ENCODE measurements at regions not wholly inside any gene's neighbourhood (a gene's known extent, or its start where the extent isn't known, plus 50 kb on each side); places are given as distances from the start of the nearest gene placed in this dataset.

GRCh38 chr1:39110325-39110851, 84.2 kb downstream of the NDUFS5 start:
- Histone ChIP-seq H3K27ac (peak overlapping the region; percentile 80), H3K36me3 (no peaks in the 10 kb centered on the region), H3K9me3 (no peaks in the 10 kb centered on the region), H3K27me3 (no peaks in the 10 kb centered on the region), H3K4me1 (peaks cover 78% of the 10 kb centered on the region), H3K4me3 (no peak overlapping the region)
- DNase-seq (ENCODE audit: low spot score in 2 of 2) = no peak
- TF ChIP-seq POLR2A (IDR thresholded peaks at IDR 0.05) (no peak), CTCF (IDR thresholded peaks at IDR 0.05) (no peak), POLR2AphosphoS5 (IDR thresholded peaks at IDR 0.05) (peak in 2 of 3 donors; percentile 77 to 80), EP300 (IDR thresholded peaks at IDR 0.05) (no peak)
- WGBS = 19% methylated on average over 3 of the region's 3 CpGs

- H3K36me3 ChIP-seq = no peaks in the 10 kb centered on the region
- H3K9me3 ChIP-seq = no peaks in the 10 kb centered on the region
- no peaks in the 10 kb centered on the region for H3K27me3 ChIP-seq
- no peak for DNase-seq (ENCODE audit: low spot score in 2 of 2)
- H3K4me3 ChIP-seq = no peak overlapping the region
- TF ChIP-seq POLR2AphosphoS5 (IDR thresholded peaks at IDR 0.05) (no peak), CTCF (IDR thresholded peaks at IDR 0.05) (no peak), EP300 (IDR thresholded peaks at IDR 0.05) (no peak), POLR2A (IDR thresholded peaks at IDR 0.05) (no peak)
- 38% methylated on average over 1 of the region's 1 CpG for WGBS
- peak overlapping the region; percentile 80 for H3K27ac ChIP-seq
- peaks cover 82% of the 10 kb centered on the region for H3K4me1 ChIP-seq
Observed at GRCh38 chr1:39110882-39111281, 84.7 kb downstream of the NDUFS5 start.

- Histone ChIP-seq H3K27me3 (no peaks in the 10 kb centered on the region), H3K4me3 (no peak overlapping the region), H3K27ac (no peak overlapping the region), H3K4me1 (peaks cover 83% of the 10 kb centered on the region), H3K36me3 (no peaks in the 10 kb centered on the region), H3K9me3 (no peaks in the 10 kb centered on the region)
- no peak for TF ChIP-seq POLR2AphosphoS5 (IDR thresholded peaks at IDR 0.05)
- TF ChIP-seq EP300 (IDR thresholded peaks at IDR 0.05) = no peak
- TF ChIP-seq CTCF (IDR thresholded peaks at IDR 0.05) = no peak
- TF ChIP-seq POLR2A (IDR thresholded peaks at IDR 0.05) = no peak
- DNase-seq (ENCODE audit: low spot score in 2 of 2) = no peak
- 33% methylated on average over 2 of the region's 2 CpGs for WGBS
Observed at GRCh38 chr1:39113109-39113743, 87.1 kb downstream of the NDUFS5 start.

DNA sequence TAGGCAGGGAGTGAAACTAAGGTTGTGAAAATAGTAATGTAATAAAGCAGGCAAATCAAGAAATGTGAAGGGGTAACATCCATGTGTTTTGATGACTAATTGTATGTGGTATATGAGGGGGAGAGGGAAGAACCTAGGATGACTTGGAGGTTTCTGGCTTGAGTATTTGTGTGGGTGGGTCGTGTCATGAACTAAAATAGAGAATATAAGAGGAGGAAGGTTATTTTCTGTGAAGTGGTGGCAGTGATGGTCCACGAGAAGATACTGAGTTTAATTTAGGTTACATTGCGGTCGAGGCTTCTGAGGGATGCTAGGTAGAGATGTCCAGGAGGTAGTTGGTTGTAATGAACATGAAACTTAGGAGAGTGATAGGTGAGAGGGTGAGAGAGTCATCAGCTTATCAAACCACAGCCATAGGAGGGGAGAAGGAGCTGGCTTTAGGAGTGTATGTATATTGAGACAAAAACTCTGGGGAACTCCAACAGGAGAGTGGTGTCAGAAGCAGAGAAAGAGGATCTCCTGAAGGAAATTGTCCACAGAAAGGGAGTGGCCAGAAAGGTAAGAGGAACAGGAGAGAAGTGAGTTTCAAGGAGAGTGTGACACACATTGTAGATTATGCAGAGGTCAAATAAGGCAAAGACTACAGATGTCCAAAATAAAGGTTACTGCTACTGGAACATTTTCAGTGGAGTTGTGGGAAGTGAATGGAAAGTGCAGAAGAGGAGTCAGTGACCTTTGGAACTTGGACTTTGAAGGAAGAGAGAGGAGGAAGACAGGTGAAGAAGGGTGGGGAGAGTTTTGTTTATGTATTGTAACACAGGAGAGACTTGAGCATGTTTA, 89.0 kb upstream of the MACF1 start:
- H3K27ac ChIP-seq = peak overlapping the region; percentile 14
- 68% methylated on average over 4 of the region's 4 CpGs for WGBS
- DNase-seq (ENCODE audit: low spot score in 2 of 2) = no peak
- H3K4me1 ChIP-seq = peaks cover 76% of the 10 kb centered on the region
- no peak overlapping the region for H3K4me3 ChIP-seq
- H3K9me3 ChIP-seq = no peaks in the 10 kb centered on the region
- H3K36me3 ChIP-seq = no peaks in the 10 kb centered on the region
- no peak for TF ChIP-seq CTCF (IDR thresholded peaks at IDR 0.05)
- no peak for TF ChIP-seq POLR2A (IDR thresholded peaks at IDR 0.05)
- no peak for TF ChIP-seq POLR2AphosphoS5 (IDR thresholded peaks at IDR 0.05)
- TF ChIP-seq EP300 (IDR thresholded peaks at IDR 0.05) = no peak
- H3K27me3 ChIP-seq = no peaks in the 10 kb centered on the region

DNA sequence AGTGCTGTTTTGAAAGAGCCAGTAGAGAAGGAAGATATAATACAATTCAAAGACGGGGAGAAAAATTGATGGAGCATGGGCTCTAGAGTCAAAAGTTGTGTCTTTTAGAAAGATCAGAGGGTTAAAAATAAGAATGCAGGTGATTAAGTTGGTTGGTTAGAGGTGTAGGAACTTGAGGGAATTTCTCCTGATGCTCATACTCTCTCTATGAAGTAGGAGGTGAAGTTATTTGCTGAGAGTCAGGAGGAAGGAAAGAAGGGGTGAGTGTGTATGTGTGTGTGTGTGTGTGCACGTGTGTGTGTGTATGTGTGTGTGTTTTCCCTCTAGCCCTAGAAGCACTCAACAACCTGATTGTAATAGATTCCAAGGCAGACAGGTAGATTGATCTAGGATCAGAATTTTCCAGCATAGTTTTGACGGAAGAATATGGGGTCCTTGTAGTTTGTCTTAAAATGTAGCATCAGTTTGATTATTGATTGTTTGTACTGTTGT, 88.3 kb upstream of the MACF1 start:
- Histone ChIP-seq H3K36me3 (no peaks in the 10 kb centered on the region), H3K4me3 (no peak overlapping the region), H3K27me3 (no peaks in the 10 kb centered on the region), H3K27ac (peak overlapping the region; percentile 18), H3K4me1 (peaks cover 69% of the 10 kb centered on the region), H3K9me3 (no peaks in the 10 kb centered on the region)
- TF ChIP-seq POLR2A (IDR thresholded peaks at IDR 0.05) = no peak
- TF ChIP-seq POLR2AphosphoS5 (IDR thresholded peaks at IDR 0.05) = no peak
- TF ChIP-seq CTCF (IDR thresholded peaks at IDR 0.05) = no peak
- TF ChIP-seq EP300 (IDR thresholded peaks at IDR 0.05) = no peak
- WGBS = 71% methylated on average over 3 of the region's 3 CpGs
- no peak for DNase-seq (ENCODE audit: low spot score in 2 of 2)
